SHP77 (cell line): ENCODE measurements at regions not wholly inside any gene's neighbourhood (a gene's known extent, or its start where the extent isn't known, plus 50 kb on each side); places are given as distances from the start of the nearest gene placed in this dataset.
"Not testable (repeated sequence)": the region's sequence is repeated elsewhere in the genome, so short reads cannot be mapped to it uniquely, and the experiment has no call there.

Experiments
- DNase-seq, 2 experiments: peaks; one replicate each; lab custom pipeline; 2025; lab: John Stamatoyannopoulos, UW

DNA sequence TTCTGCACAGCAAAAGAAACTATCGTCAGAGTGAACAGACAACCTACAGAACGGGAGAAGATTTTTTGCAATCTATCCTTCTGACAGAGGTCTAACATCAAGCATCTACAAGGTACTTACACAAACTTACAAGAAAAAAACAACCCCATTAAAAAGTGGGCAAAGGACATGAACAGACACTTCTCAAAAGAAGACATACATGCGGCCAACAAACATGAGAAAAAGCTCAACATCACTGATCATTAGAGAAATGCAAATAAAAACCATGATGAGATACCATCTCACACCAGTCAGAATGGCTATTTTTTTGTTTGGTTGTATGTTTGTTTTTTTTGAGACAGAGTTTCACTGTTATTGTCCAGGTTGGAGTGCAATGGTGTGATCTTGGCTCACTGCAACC is 131.5 kb upstream of the MED13 start:
- DNase-seq = not testable (repeated sequence)

DNA sequence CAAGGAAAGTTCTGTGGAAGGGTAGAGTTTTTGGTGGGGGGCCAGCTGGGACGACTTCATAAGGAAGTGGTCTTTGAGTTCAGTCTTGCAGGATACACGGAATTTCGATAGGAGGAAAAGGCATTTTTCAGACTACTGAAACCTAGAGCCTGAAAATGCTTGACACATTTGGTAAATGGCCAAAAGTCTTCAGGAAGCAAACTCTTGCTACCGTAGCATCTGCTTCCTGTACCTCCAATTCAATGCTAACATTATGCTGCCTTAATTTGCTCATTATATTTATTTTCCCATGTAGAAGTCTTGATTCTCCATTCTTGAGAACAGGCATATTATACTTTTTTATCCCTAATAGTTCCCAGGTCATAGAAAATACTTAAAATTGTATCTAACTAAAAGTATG is 129.3 kb upstream of the MED13 start:
- no peak for DNase-seq

DNA sequence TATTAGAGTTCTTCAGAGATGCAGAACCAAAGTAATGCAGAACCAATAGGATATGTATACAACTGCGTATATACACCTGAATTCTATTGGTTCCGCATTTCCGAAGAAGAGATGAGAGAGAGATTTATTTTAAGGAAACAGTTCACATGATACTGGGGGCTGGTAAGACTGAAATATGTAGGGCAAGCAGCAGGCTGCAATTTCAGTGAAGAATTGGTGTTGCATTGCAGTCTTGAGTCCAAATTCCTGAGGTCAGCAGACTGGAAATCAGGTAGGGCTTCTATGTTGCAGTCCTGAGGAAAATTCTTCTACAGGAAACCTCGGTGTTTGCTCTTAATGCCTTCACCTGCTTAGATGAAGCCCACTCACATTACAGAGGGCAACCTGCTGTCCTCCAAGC is 128.2 kb upstream of the MED13 start:
- DNase-seq = no peak

DNA sequence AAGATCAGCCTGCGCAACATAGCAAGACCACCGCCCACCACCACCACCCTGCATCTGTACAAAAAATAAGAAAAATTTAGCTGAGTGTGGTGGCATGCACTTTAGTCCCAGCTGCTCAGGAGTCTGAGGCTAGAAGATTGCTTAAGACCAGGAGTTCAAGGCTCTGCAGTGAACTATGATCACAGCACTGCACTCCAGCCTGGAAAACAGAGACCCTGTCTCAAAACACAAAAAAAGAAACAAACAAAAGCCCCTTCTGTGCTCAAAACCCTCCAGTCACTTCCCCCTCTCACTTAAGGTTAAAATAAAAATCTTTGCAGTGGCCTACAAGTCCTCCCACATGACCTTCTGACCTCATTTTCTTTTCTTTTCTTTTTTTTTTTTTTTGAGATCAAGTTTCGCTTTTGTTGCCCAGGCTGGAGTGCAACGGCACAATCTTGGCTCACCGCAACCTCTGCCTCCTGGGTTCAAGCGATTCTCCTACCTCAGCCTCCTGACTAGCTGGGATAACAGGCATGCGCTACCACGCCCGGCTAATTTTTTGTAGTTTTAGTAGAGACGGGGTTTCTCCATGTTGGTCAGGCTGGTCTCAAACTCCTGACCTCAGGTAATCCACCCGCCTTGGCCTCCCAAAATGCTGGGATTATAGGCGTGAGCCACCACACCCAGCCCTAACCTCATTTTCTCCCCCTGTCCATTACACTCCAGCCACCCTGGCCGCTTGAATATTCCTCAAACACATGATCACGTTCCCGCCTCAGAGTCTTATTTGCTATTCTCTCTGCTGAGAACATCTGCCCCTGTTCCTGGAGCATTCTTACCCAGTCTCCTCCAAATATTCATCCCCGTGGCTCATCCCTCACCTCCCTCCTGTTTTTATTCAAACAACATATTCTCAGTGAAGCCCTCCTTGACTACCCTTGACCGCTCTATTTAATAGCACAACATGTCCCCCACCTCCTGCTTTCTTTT is 126.6 kb upstream of the MED13 start:
- no peak for DNase-seq

DNA sequence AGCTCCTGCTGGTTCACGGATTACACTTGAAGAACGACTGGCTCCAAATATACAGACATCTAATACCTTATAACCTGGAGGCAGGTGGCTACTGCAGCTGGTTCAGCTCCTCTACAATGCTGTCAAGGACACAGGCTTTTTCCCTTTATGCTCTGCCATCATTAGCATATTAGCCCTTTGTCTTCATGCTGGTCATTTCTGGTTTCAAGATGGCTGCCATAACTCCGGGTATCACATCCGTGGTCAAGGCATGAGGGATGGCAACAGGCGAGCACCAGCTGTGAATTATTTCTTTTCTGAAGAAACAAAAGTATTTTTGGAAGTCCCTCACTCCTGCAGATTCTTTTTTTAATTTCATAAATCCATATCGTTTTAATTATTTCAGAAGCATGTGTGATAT is 124.3 kb upstream of the MED13 start:
- no peak for DNase-seq

DNA sequence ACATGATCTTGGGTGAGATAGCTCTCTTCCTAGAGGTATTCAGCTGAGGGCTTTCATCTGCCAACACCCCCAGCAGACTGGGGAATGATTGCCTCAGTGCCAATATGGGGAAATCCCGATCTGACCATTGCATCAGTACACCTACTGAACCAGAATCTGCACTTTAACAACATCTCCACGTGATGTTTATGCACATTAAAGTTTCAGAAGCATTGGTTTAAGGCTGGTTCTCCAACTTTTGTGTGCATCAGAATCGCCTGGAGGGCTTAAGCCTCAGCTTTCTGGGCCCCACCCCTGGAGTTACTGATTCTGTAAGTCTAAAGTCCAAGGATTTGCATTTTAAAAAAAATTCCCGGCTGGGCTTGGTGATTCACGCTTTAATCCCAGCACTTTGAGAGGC is 123.6 kb upstream of the MED13 start:
- no peak for DNase-seq

DNA sequence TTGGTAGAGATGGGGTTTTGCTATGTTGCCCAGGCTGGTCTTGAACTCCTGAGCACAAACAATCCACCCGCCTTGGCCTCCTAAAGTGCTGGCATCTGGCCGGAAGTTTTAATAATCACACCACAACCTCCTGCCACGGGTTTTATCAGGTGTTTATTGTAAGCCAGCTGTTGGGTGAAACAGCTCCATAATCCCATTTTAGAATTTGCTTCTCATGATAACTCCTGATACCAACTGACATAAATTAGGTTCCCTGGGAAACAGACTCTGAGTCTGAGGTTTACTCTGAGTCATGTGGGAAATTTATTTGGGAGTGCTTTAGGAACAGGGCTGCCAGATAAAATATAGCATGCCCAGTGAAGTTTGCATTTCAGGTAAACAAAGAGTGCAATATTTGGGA is 122.6 kb upstream of the MED13 start:
- no peak for DNase-seq

DNA sequence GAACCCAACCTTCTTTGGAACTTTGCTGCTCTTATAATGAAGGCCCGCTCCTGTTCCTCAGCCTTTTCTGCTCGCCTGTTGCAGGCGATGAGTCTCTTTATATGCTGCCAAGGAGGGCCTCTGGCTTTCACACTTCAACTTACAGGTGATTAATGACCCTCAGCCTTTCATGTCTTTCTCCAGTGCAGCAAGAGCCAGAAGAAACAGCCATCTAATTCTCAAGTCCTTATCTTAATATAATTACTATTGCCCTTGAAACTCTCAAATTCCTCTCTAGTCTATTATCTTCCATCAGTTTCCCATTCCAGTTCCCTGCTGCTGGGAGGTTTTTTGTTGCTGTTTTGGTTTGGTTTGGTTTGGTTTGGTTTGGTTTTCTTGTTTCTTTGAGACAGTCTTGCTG is 121.8 kb upstream of the MED13 start:
- DNase-seq = no peak

DNA sequence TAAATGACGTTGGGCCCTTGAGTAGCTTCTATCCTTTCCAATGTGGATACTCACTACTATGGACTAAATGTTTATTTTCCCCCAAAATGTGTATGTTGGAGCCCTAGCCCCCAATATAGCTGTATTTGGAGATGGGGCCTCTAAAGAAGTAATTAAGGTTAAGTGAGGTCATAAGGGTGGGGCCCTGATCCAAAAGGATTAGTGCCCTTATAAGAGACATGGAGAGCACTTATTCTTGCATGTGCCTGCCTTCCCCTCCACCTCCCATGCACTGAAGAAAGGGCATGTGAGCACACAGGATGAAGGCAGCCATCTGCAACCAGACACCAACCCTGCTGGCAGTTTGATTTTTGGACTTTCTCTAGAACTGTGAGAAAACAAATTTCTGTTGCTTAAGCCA is 115.7 kb upstream of the MED13 start:
- DNase-seq = no peak

DNA sequence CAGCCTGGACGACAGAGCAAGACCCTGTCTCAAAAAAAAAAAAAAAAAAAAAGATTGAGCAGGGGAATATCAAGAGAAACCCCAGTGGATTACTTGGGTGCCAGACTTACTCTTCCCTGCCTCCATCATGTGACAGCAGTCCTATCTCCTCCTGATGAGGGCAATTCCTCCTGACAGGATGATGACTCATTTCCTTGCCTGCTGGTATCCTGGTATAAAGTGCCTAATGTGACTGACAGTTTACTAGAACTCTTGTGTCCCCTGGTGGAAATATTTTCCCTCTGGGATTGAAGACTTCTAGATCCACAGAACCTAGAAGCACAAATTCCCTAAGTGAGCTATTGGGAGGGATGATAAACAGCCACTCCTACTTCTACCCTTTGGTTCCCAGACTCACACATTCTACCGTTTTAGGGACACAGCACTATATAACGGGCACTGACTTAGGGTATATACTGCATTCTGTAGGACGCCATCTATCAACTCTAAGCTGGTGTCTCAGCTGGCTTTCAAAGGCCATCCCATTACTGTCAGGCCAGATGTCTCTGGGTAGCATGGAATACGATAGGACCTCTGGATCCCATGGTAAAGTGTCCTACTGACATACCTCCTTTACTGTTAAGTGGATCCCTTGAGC is 114.6 kb upstream of the MED13 start:
- no peak for DNase-seq

DNA sequence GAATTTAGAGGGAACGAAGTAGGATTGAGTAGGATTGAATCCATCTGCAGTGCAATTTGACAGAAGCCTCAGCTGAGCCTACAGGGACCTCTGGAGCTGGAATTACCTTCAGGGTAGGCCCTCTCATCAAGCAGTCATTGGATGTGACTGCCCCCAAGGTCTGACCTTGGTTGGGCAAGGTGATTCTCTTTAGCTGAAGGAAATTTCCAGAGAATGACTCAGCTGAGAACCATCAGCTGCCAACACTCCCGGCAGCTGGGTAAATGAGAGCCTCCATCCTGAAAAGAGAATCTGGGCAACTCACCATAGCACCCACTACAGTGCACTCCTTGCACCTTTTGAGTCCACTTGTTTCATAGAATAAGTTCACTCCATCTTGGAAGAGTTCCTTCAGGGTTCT is 113.5 kb upstream of the MED13 start:
- DNase-seq = no peak

DNA sequence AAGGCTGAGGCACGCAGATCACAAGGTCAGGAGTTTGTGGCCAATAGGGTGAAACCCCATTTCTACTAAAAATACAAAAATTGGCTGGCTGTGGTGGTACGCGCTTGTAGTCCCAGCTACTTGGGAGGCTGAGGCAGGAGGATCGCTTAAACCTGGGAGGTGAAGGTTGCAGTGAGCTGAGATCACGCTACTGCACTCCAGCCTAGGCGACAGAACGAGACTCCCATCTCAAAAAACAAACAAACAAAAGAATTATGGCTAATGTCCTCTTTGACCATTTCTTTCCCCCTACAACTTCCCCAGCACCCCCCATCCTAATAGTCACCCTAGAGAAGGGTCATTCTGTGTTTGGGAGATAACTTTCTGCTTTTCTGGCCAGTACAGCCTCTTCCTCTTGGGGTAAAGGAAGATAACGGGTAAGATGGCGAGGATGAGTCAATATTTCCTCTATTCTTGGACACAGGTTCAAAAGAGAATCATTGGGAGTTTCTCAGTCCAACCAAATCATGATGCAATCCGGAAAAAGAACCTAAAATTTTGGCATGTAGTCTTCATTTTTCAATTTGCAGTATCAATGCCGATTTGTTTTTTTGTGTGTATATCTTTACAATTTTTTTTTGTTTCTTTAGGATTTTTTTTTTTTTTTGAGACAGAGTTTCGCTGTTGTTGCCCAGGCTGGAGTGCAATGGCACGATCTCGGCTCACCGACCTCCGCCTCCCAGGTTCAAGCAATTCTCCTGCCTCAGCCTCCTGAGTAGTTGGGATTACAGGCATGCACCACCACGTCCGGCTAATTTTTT is 107.6 kb upstream of the MED13 start:
- no peak for DNase-seq

DNA sequence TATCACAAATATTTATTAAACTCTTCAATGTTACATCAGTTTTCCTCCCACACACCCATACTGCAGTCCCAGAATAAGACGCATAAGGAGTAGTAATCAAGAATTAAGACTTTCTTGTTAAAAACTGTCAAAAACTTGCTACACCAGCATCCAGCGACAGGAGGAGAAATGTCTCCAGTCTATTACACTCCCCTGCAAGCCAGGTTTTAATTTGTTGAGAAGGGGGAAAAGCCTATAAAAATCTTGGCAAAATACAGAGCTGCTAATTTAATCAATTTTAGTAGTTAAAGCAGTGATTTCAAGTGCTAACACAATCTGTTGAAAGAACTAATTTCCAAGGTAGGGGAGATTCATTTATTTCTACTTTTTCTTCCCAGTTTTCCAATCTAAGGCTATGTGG is 102.0 kb upstream of the MED13 start:
- DNase-seq = no peak

DNA sequence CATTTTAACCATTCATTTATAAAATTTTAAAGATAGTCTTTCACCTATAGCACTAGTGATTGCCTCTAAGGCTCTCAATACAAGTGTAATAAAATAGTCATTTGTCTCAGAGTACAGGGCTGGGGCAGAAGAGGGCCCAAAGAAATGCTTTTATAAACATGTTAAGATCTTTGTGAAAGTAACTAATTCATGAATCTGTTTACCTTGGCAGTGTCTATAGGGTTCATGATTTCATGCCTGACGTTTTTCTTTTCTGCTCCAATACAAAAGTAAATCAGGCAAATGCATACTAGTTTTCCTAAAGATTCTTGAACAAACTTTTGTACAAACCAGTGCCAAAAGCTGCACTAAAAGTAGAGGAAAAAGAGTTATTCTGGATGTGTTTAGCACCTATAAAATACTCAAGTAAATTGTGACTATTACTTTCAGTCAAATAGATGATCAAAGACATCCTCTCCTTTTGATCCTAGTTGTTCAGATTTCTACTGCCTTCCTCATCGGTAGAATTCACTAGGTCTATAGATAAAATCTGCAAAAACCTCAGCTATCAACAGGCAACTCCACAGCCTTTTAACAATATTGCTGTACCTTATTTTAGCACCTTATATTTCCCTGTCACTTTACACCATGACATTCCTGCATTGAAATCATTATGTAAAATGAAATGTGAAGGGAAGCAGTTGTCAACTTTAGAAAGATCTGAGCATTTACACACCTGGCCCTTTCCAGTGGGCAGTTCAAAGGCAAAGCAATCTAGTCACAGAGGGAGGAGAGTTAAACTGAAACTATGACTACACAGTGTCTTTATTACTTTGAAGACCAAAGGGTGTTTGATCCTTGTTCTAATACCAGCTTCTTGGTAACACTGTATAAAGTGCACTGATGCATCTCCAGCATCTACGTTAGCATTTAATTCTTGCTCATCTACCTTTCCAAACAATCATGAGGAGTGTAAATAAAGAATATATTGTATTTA is 100.0 kb upstream of the MED13 start:
- DNase-seq = no peak

DNA sequence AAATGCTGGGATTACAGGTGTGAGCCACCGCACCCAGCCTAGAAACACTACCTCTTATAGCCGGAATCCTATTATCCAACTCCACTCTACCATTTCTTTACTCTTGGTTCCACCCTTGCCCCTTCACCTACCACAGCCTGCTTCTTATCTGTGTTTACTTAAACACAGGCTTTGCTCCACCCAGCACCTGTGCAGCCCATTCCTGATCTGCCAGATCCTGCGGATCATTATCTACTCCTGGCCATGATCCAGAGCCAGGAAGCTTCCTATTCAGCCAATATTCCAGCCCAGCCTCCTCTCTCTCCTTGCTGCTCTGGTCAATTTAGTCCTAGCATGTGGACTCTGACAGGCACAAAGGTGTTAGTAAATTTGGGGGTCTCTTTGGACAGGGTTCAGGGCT is 98.8 kb upstream of the MED13 start:
- no peak for DNase-seq

DNA sequence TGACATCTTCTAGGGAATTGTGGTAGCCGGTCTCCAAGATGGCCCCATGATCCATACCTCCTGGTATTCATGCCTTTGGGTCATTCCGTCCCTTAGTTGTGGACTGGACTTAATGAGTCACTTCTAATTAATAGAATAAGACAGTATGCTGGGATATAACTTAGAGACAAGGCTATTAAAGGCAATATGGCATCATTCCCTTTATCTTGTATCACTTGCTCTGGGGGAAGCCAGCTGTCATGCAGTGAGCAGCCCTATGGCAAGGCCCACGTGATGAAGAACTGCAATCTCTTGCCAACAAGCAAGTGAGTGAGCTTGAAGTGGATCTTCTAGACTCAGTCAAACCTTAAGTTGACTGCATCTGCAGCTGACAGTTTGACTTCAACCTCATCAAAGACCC is 97.8 kb upstream of the MED13 start:
- DNase-seq = no peak

DNA sequence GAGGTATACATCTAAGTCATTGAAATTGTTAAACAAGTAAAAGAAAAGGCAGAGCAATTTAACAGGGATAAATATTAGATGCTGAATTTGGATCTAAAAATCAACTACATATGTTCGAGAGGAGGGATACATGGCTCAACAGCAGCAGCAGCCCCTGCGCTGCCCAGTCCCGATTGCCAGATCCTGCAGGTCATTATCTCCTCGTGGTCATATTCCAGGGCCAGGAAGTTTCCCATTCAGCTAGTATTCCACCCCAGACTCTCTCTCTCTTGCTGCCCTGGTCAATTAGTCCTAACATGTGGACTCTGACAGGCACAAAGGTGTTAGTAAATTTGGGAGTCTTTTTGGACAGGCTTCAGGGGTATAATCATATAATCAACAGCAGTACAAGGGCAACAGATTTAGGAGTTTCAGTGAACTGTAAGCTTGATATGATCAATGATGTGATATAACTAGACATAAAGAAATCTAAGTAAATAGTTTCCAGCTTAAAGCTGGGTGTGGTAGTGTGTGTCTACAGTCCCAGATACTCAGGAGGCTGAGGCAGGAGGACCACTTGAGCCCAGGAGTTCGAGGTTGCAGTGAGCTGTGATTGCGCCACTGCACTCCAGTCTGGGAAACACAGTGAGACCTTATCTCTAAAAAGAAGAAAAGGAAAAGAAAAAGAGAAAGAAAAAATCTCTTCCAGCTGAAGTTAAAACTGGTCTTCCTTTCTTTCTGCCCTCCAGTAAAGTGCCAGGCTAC is 96.5 kb upstream of the MED13 start:
- DNase-seq = no peak

DNA sequence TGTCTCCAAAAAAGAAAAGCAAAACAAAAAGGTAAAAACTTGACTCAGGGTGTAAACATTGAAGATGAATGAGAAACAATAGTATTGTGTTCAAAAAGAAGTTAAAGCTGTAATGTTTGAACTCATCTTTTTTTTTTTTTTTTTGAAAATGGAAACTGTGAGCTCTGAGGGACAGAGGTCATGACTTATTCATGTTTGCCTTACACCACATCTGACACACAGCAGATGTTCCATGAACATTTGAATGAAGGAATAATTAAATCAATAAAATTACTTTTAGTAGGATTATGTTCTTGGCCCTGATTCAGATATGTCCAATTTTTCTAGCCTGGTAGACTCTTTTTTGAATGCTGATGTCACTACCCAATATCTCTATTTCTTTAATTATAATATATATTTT is 95.7 kb upstream of the MED13 start:
- DNase-seq = no peak

DNA sequence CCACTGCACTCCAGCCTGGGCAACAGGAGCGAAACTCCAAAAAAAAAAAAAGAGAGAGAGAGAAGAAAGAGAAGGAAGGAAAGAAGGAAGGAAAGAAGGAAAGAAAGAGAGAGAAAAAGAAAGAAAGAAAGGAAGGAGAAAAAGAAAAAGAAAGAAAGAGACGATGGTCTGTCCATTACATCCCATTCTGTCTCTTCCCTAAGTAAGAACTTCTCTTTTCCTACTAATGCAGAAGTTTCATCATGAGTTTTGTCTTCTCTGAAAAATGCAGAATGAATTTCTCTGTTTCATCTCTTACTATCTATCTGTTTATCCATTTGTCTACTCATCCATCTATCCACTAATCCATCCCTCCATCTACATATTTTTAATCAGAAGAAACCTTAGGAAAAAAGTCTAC is 94.9 kb upstream of the MED13 start:
- no peak for DNase-seq

DNA sequence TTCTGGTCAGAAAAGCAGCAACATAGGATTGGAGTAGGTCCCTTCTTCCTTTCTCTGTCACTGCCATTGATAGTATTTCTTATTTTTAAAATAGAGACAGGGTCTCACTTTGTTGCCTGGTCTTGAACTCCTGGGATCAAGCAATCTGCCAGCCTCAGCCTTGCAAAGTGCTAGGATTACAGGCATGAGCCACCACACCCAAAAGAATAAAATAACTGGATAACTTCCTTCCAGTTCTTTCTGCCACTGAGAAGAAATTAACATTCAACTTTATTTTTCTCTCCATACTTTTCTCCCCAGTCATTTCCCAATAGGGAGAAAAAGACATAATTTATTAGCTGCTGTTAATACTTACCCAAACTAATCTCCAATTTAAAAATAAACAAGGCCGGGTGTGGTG is 91.9 kb upstream of the MED13 start:
- DNase-seq = no peak

DNA sequence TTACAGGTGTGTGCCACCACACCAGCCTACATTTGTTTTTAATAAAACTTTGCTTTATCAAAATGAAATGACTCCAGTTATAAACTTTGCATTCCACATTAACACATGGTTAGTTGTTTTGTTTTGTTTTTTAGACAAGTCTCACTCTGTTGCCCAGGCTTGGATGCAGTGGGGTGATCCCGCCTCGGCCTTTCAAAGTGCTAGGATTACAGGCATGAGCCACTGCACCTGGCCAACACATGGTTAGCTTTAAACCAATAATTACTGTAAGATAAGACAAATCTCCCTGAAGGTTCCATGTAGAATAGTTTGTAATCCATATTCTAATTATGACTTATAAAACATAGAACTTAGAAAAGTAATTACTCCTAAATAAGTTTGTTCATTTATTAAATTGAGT is 89.8 kb upstream of the MED13 start:
- no peak for DNase-seq
